ENCODE measurements at regions not wholly inside any gene's neighbourhood (a gene's known extent, or its start where the extent isn't known, plus 50 kb on each side); places are given as distances from the start of the nearest gene placed in this dataset.

DNA sequence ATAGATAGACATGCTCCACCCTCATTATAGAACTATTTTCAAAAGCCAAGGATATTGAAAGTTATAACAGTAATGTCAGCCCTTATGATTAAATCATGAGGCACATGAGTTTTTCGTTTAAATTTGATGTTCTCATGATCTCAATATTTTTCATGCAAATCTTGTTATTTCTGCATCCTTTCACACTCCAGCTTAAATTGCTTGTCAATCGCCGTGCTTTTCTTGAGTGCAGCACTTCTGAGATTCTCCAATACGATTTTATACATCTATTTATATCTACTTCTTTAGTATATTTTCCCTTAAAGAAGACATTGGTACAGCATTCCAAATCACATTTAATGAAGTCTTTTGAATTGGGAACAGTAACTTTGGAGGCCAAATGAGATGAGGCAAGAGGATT, 171.2 kb upstream of the GBE1 start:
- TF ChIP-seq, protein P1, sequence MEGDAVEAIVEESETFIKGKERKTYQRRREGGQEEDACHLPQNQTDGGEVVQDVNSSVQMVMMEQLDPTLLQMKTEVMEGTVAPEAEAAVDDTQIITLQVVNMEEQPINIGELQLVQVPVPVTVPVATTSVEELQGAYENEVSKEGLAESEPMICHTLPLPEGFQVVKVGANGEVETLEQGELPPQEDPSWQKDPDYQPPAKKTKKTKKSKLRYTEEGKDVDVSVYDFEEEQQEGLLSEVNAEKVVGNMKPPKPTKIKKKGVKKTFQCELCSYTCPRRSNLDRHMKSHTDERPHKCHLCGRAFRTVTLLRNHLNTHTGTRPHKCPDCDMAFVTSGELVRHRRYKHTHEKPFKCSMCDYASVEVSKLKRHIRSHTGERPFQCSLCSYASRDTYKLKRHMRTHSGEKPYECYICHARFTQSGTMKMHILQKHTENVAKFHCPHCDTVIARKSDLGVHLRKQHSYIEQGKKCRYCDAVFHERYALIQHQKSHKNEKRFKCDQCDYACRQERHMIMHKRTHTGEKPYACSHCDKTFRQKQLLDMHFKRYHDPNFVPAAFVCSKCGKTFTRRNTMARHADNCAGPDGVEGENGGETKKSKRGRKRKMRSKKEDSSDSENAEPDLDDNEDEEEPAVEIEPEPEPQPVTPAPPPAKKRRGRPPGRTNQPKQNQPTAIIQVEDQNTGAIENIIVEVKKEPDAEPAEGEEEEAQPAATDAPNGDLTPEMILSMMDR (IDR thresholded peaks at IDR 0.05; ENCODE audit: low read depth, low read length, poor library complexity, severe bottlenecking), result no peak
- TF ChIP-seq EZH2phosphoT487 (IDR thresholded peaks at IDR 0.05; ENCODE audit: borderline replicate concordance, low read length), result no peak
